Right lobe of liver (tissue), 4 donors: ENCODE measurements at regions not wholly inside any gene's neighbourhood (a gene's known extent, or its start where the extent isn't known, plus 50 kb on each side); places are given as distances from the start of the nearest gene placed in this dataset.

ENCODE experiments used
- CTCF ChIP-seq, 4 donors: fragments of 200-600 bp in 3 of 4; fragments of 450-650 bp in 1 of 4; IDR thresholded peaks; one replicate each; pipeline versions ENCODE4 v1.5.1 to v1.8.0; 2016 to 2022; ENCODE audit warnings: antibody characterized with exemption in 4 of 4, mild to moderate bottlenecking in 2 of 4
- POLR2A ChIP-seq: fragments of 450-650 bp; IDR thresholded peaks from one replicate; pipeline ENCODE4 v1.6.1; 2017; ENCODE audit warnings: antibody characterized with exemption, mild to moderate bottlenecking
- donor health status: DM: no; HTN: no; CAD: no.
- donor health status: DM: no; HTN: no; CAD: no.
- donor health status: DM: no; HTN: yes; CAD: no.

- no peak for TF ChIP-seq CTCF (IDR thresholded peaks at IDR 0.05)
- TF ChIP-seq POLR2A: no peak
These were observed 297.1 kb downstream of the SATB1 start for GRCh38 chr3:18127859-18128681.
